ENCODE measurements at regions not wholly inside any gene's neighbourhood (a gene's known extent, or its start where the extent isn't known, plus 50 kb on each side); places are given as distances from the start of the nearest gene placed in this dataset.
"Not testable (repeated sequence)": the region's sequence is repeated elsewhere in the genome, so short reads cannot be mapped to it uniquely, and the experiment has no call there.

- no peak for DNase-seq
Observed at GRCh38 chrX:66912417-66912816, 273.5 kb upstream of the EDA2R start.

GRCh38 chrX:66902081-66902480 lies 263.2 kb upstream of the EDA2R start:
- DNase-seq = no peak

GRCh38 chrX:66900886-66901285 lies 262.0 kb upstream of the EDA2R start:
- DNase-seq = no peak

GRCh38 chrX:66892004-66892403 lies 253.1 kb upstream of the EDA2R start:
- no peak for DNase-seq

- DNase-seq = no peak
Observed at GRCh38 chrX:66889418-66889817, 250.5 kb upstream of the EDA2R start.

- DNase-seq = no peak
Observed at GRCh38 chrX:66882101-66882500, 243.2 kb upstream of the EDA2R start.

GRCh38 chrX:66876776-66877175 lies 237.9 kb upstream of the EDA2R start:
- no peak for DNase-seq

GRCh38 chrX:66872771-66873170 lies 233.9 kb upstream of the EDA2R start:
- no peak for DNase-seq

GRCh38 chrX:66863721-66864120 lies 224.8 kb upstream of the EDA2R start:
- no peak for DNase-seq

GRCh38 chrX:66833426-66833825 lies 194.5 kb upstream of the EDA2R start:
- no peak for DNase-seq

- DNase-seq = no peak
Observed at GRCh38 chrX:66815227-66815626, 176.3 kb upstream of the EDA2R start.

GRCh38 chrX:66794514-66794913 lies 155.6 kb upstream of the EDA2R start:
- DNase-seq = not testable (repeated sequence)

GRCh38 chrX:66766318-66766717 lies 127.4 kb upstream of the EDA2R start:
- no peak for DNase-seq

- DNase-seq = no peak
Observed at GRCh38 chrX:66760651-66761050, 121.8 kb upstream of the EDA2R start.

GRCh38 chrX:66756717-66757116 lies 117.8 kb upstream of the EDA2R start:
- DNase-seq = no peak

GRCh38 chrX:66751136-66751782 lies 112.4 kb upstream of the EDA2R start:
- DNase-seq = no peak

- DNase-seq = not testable (repeated sequence)
Observed at GRCh38 chrX:66744519-66744918, 105.6 kb upstream of the EDA2R start.

GRCh38 chrX:66731398-66731797 lies 92.5 kb upstream of the EDA2R start:
- peak; percentile 12 to 18 for DNase-seq

GRCh38 chrX:66728818-66729271 lies 90.0 kb upstream of the EDA2R start:
- DNase-seq = peak; percentile 34 to 38

- no peak for DNase-seq
Observed at GRCh38 chrX:66717926-66718325, 79.0 kb upstream of the EDA2R start.

GRCh38 chrX:66698273-66699204 lies 59.7 kb upstream of the EDA2R start:
- no peak for DNase-seq

GRCh38 chrX:66692512-66692911 lies 53.6 kb upstream of the EDA2R start:
- not testable (repeated sequence) for DNase-seq

Data from inflammatory macrophage treated with lipopolysaccharide for 1 hour (primary cell).